ENCODE measurements at regions not wholly inside any gene's neighbourhood (a gene's known extent, or its start where the extent isn't known, plus 50 kb on each side); places are given as distances from the start of the nearest gene placed in this dataset.

DNA sequence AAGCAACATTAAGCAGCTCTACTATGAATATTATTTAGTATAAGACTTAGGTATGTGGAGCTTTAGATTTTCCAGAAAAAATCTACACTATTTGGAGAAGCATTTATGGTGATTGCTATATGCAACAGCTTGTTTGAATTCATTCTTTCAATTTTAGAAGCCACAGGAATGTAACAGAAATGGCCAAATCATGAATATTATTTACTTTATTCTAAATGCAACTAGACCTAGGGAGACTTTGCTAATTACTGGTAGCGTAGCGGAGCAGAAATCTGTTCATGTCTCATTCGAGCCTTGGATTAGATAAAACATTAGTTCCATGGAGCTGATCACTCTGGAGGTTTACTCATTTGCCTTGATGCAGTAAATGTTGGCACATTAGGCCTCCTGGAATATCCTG, 290.2 kb downstream of the ZNF608 start:
- DNase-seq = no peak

DNA sequence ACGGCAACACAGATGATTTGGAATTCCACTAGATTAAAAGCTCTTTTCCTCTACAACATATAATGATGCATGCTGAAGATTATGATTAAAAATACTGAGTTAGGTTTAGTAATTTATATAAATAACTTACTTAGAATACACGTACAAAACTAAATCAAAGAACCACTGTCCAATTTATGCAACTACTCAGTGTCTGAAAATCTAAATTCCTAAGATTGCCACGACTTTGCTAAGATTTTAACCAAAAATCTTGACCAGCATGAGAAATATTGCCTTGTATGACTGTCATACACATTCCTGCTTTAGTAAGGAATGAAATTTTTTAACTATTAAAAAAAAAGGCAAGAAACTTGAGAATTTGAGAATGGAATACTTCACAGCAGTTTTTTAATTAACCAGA, 292.4 kb downstream of the ZNF608 start:
- DNase-seq = no peak

DNA sequence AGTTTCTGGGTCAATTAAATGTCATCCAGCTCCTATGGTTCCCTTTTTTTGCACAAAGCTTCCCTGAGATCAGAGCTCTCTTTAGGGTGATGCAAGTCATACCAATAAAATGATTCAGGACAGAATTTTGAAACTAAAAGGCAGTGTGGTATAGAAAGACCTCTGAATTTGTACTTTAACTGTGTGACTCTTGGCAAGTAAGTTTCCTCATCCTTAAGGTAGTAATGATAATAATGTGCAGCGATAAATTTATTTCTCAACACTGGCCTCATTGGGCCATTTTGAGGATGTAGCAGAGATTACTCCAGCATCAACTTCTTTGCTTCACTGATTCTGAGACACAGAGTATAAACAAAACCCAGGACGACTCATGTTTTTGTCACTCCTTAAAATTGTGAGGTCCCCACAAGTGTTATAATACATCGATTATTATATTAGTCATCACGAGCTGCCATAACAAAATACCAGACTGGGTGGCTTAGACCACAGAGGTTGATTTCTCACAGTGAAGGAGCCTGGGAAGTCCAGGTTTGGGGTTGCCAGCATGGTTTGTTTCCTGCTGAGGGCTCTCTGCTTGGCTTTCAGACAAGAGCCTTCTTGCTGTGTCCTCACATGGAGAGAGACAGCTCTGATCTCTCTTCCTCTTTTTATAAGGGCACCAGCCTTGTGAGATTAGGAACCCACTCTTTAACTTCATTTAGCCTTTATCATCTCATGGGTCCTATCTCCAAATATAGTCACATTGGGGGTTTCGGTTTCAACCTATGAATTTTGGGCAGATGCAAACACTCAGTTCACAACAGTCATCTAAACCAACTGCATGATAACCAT, 293.0 kb downstream of the ZNF608 start:
- DNase-seq = peak; percentile 88

DNA sequence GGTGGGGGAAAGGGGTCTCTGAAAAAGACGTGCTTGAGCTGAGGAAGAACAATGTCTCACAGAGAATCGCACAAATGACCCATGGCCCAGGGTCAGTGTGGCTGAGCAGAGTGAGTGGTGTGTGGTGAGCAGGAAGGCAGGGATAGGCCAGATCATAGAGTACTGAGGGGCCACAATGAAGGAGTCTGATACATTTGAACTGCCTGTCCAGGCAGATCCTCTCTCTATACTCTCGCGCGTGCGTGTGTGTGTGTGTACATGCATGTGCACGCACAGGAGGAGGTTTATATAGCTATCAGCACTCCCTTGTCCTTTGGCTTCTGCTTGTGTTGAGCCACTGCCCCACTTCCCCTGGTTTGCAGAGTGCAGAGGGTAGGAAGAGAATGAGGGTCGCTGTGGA, 294.0 kb downstream of the ZNF608 start:
- no peak for DNase-seq

DNA sequence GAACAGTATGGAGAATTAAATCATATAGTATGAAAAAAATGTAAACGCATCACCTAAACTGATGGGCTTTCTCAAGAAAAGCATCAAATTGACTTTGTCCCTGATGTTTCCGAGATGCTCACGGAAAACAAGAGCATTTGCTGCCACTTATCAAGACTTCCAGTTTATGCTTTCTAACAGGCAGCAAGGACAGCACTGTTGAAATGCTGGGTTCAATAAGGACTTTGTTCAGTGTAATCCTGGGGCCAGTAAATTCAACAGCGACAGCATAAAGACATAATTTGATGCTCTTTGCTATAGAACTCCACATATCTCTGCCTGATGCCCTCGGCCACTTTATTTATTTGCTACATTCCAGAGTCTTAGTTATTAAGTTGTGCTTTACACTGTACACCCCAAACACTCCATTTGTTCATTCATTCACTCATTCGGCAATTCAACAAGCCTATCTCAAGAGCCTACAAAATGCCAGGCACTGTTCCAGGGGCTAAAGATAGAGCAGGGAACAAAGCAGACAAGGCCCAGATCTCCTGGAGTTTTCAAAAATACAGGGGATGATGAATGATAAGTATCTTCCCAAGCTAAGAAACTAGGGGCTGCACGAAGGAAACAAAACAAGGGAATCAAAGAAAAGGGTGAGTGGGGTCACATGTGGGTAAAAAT, 294.6 kb downstream of the ZNF608 start:
- DNase-seq = no peak

DNA sequence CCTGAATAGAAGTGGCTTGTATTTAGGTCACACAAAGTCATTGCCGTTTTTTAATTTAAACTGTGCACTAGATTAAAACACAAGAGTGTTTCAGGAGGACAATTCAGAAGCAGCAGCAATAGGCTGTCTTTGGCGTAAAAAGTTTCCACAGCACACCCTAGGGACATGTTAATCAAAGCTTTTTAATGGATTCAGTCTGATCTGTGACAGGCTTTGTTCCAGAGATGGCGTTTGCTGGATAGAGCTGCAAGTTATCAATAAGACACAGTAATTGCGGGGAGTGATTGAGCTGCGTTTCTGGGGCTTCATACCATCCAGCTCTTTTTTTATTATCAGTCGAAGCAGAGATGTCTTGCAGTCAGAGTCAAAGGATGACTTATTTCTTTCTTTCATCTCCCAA, 300.3 kb downstream of the ZNF608 start:
- no peak for DNase-seq

DNA sequence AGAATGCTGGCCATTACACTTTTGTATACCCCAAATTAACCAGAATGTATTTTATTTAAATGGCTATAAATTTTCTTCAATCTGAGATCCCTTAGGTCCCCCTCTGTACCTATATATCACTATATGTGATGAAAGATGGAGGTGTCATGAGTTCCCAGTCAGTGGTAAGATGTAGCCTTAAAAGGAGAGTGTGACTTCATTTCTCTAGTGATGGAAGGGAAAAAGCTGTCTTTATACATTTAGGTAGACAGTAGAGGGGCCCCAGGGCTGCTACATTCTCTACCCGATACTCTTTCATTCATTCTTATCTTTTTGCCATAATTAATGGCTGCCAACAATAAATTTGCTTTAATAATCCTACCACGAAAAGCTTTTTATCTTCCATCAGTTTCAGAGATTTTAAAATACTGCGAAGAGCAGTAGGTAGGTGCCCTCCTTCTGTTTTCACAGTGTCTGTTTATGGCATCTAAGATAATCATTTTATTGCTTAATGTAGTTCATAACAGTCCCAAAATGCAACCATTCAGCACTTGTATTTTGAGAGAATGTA, 301.3 kb downstream of the ZNF608 start:
- no peak for DNase-seq

DNA sequence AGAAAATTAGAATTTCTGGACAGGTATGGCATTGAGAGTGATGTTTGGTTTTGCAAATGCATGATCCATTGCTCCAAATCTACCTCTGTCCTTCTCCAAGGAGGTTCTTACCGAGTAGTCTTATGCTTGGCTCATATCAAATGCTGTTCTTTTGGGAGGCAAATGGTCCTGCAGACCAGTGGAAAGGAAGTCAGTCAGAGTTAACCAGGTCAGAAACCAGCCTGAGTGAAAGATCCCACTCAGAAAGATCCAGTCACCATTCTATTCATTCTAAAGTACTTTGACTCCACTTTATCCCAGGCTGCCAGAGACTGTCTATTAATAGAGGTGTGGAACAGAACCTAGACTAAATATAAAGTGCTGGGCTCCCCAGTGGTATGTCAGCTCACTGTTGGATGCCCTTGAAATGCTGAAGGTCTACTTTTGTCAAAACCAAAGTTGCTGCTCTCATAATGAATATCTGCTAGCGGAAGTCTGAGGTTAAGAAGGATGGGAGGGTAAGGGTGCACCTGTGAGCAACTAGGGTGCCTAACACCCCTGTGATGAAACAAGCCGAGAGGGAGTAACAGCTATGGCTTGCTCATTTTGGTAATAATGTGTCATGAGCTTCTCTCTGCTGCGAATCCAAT, 302.2 kb downstream of the ZNF608 start:
- no peak for DNase-seq

DNA sequence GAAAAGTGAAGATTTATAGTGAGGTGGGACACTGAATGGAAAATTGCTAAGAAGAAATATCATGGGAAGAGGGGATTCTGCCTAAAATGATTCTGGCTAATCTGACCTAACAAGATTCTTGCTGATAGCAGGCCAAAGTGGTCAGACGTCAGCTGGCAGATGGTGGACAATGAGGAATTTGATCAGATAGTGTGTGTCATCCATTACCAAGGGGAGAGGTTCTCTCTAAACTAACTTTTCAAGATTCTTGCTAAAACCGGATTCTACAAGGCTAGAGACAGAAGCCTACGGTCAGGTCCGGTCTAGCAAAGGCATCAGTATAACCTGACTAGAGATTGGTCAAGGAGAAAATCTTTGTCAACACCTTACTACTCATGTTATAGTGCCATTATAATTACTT, 306.0 kb downstream of the ZNF608 start:
- no peak for DNase-seq

DNA sequence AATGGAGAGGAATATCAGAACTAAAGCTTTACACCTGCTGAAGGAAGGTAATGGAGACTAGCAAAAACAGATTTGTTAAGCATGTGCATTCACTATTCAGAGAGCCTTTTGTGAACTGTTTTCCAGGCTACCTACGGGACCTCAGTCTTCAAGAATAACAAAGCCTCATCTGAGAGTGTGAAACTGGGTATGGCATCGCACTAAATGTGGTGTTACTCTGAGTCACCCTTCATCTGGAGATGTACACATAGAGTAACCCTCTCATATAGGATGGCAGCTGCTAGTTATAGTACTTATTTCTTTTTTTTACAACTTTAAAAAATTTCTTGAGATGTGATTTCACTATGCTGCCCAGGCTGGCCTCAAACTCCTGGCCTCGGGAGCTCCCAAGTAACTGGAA, 306.8 kb downstream of the ZNF608 start:
- DNase-seq = no peak

DNA sequence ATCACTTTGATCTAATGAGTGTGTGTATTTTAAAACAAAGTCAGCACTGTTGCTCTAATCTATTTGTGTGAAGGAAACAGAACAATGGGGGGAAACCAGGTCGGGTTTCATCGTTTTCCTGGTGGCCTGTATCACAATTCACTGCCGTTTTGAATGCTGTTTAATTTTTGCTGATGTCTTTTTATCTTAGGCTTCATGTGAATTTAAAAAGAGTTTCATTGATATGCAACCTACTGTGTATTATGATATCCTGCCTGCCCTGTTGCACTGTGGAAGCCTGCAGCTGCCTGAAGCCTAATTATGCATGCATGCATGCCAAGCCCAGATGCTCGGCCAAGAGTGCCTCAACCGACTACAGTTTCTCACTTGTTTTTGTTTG, 307.5 kb downstream of the ZNF608 start:
- no peak for DNase-seq

DNA sequence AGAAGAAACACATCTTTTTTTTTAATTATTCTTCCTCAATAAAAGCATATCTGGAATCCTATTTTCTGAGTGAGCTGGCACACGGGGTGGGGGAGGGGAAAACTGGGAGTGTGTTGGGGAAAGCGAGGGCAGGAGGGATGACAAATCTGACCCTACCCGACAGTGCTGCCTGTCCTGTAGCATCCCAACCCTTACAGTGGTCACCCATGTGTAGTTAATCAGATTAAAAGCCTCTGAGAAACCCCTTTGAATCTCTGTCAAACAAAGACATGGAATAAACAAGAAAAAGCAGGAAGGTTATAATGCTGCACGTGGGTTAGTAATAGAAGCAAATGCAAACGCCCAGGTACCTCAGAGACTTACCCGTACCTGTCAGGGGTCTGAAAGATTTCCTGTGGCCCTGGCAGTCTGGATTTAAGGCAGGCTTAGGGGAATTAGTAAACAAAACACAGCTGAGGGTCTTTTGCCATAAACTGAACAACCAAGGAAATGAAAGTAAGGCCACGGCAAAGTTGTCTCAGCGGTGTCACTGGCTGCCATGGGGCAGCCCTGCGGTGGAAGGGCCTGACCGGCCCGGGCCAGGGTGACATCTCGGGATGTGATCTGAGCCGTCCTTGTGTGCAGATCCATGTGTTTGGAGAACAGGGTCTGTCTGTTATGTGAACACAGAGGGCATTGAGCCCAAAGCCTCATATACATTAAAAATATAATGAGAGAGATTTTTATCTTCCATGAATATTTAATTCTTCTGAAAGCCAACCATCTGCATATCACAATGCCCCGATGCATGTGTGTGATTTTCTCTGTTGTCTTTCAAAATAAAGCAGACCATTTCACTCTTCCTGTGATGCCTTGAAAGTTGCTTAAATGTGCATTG, 308.2 kb downstream of the ZNF608 start:
- DNase-seq = no peak

DNA sequence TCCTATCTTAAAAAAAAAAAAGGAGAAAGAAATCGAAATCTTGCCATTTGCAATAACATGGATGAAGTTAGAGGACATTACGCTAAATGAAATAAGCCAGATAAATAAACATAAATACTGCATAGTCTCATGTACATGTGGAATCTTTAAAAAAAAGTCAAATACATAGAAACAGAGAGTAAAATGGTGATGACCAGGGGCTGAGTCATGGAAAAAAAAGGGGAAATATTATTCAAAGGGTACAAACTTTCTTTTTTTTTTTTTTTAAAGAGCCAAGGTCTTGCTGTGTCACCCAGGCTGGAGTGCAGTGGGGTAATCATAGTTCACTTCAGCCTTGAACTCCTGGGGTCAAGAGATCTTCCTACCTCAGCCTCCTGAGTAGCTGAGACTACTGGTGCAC, 310.1 kb downstream of the ZNF608 start:
- peak; percentile 20 for DNase-seq

DNA sequence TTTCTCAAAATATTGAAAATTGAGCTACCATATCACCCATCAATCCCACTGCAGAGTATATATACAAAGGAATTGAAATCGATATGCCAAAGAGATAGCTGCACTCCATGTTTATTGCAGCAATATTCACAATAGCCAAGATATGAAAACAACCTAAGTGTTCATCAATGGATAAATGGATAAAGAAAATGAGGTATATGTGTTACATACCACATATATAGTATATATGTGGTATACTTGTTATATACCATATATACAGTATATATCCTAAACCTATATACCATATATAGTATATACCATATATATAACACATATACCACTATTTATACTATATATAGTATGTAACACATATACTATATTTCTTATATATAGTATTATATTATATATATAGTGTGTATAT, 313.3 kb downstream of the ZNF608 start:
- DNase-seq = no peak

DNA sequence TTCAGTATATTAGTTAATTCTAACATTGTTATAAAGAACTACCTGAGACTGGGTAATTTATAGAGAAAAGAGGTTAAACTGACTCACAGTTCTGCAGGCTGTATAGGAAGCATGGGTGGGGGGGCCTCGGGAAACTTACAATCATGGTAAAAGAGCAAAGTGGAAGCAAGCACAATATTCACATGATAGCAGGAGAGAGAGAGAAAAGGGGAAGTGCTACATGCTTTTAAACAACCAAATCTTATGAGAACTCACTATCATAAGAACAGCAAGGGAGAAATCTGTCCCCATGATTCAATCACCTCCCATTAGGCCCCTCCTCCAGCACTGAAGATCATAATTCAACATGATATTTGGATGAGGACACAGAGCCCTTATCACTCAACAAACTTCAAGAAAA, 324.9 kb downstream of the ZNF608 start:
- DNase-seq = peak; percentile 7

DNA sequence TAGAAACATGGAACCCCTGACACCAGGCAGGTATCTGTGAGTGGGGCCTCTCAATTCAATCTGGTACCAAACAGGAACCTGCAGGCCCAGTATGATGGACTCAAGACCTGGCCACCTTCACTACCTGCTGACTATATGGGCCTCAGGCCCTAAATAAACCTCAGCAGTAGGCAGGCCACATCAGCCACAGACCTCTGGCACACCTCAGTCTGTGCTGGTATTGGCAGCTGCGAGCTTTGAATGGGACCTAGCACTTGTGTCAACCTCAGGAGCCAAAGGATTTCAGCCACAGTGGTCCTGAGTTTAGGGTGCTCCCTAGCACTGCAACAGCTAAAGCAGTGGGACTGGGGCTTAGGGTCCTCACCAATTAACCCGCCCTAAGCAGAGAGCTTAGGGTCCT, 325.5 kb downstream of the ZNF608 start:
- DNase-seq = no peak

DNA sequence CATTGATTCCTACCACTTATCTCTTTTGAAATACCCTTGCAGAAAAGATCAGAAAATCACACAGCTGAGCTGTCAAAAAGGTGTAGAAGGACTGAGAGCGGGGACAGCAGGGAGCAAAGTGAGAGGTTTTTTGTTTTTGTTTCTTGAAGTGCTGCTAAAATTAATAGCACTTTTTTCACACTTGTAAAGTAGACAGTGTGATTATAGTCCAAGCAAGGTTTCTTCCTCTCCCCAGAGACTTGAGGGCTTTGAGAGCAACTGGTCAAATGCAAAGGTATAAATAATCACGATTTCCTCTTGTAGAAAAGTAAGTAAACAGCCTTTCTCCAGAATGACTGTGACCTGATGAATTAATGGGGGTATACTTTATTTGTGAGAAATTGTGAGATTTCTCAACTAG, 326.9 kb downstream of the ZNF608 start:
- no peak for DNase-seq

DNA sequence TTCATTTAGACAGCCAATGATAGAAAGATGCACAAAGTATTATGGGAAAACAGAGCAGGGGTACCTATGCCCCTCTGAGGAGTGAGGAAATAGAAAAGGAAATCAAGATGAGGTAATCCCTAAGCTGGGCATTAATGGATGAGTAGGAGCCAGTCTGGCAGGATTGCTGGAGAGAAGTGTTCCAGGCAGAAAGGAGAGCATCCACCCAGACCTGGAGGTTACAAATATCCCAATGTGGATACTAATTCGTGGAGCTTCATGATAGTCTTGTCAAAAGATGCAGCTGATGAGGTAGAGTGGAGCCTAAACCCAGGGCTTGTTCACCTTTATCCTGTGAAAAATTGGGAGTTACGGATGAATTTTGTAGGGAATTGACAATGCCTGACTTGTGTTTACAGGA, 328.0 kb downstream of the ZNF608 start:
- DNase-seq = no peak

DNA sequence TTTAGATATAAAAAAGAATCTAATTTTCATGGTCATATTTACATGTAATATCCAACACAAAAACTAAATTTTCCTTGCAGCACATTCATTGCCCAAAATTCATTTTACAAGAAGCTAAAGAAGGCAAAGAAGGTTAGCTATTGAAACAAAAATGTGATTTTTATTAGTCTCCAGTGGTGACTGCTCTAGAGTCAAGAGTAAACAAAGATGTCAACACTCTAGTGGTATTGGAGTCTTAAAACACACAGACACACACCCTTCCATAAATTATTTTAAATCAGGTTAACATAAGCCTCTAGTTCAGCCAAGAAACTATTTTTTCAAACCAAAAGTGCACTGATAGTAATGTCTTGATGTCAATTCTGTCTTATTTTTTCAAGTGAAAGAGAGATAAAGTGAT, 329.2 kb downstream of the ZNF608 start:
- no peak for DNase-seq

DNA sequence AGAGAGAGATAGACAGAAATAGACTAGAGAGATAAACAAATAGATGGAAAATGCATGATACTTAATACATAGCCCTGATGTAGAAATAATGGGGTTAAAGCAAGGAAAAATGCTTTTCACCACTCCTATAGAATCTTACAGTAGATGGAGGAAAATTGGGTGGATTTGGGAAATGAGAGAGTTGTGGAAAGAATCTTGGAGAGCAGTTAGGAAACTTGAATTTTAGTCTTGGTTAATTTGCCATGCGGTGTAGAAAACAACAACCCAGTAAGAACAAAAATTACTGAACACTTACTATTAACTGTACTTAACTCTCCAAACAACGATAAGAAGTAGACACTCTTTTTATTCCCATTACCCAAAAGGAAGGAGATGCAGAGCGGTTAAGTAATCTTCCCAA, 329.8 kb downstream of the ZNF608 start:
- DNase-seq = no peak

DNA sequence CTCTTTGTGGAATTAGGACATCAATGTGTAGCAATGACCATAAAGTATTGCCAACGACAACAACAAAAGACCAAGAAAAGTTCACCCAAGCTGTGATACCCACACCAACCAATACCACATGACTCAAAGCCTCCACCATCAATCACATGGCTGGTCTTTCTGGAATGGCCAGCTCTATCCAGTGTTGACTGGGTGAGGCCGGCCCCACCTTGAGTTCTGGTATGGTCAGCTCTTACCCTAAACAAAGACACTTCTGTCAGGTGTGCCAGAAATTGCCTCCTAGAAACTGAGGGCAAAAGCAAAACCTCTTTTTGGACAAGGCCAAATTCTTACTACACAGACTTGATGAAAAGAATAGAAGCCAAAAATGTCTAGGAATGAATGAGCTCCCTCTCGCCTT, 331.5 kb downstream of the ZNF608 start:
- DNase-seq = no peak

DNA sequence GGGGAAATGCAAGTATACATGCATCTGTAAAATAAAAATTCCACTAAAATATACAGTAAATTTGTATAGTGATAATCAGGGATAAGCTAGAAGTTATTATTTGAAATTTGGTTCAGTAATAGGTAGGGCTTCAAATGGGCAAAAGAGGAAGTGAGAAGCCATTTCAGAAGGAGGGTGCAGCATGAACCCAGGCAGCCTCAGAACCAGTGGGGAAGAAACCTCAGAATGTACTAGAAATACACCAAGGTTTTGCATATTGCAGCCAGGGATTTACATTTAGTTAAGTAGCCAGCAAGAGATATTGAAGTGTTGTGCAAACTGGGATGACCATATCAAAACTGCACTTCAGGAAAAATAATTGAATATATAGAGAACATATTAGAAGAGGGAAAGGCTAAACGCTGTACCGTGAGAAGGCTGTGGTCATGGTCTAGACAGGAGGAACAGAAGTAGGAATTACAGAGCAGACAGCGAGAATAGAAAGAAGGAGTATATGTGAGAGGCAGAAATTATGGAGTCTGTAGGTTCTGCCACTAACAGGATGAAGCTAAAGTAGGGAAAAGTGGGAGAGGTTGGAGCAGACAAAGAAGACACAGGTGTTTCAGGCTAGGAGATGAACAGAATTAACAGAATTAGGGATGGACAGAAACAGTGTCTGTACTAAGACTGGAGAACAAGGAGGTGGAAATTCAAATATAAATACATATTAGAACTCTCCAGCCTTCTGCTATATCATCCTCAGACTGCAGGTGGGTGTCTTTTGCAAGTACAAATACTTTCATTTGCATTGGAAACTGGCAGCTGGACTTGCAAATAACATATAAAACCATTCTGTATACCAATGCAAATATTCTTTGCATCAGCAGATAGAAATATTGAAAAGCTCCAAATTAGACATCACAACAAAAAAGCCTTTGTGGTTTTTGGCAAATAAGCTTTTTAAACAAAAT, 335.6 kb downstream of the ZNF608 start:
- peak; percentile 22 for DNase-seq

All from hematopoietic multipotent progenitor cell treated with erythropoietin and hydrocortisone succinate and interleukin-3 and kit ligand, for 4 days (in vitro differentiated cells).